ENCODE measurements at regions not wholly inside any gene's neighbourhood (a gene's known extent, or its start where the extent isn't known, plus 50 kb on each side); places are given as distances from the start of the nearest gene placed in this dataset.
"Not testable (repeated sequence)": the region's sequence is repeated elsewhere in the genome, so short reads cannot be mapped to it uniquely, and the experiment has no call there.

- H3K36me3 ChIP-seq (ENCODE audit: control insufficient read depth in 4 of 4, insufficient read depth in 3 of 4, low read depth in 1 of 4, low read length in 3 of 4) = no peaks in the 10 kb centered on the region
- no peaks in the 10 kb centered on the region for H3K27me3 ChIP-seq (ENCODE audit: control insufficient read depth in 4 of 4, insufficient read depth in 4 of 4, low read length in 3 of 4)
- H3K4me1 ChIP-seq (ENCODE audit: control insufficient read depth in 4 of 4, insufficient read depth in 4 of 4, low read length in 3 of 4) = no peaks in the 10 kb centered on the region
- no peak for TF ChIP-seq SP1 (IDR thresholded peaks at IDR 0.05)
- no peak for TF ChIP-seq RAD21 (IDR thresholded peaks at IDR 0.05)
- TF ChIP-seq EGR1 (IDR thresholded peaks at IDR 0.05; ENCODE audit: low read depth in 2 of 2) = no peak
- TF ChIP-seq HNF4A (conservative IDR thresholded peaks at IDR 0.05) = no peak
- no peak for TF ChIP-seq ATF3 (IDR thresholded peaks at IDR 0.05)
- TF ChIP-seq ZBTB33 (IDR thresholded peaks at IDR 0.05) = no peak
- TF ChIP-seq RXRA (IDR thresholded peaks at IDR 0.05) = no peak
- no peak for TF ChIP-seq REST (IDR thresholded peaks at IDR 0.05)
- TF ChIP-seq NR2F2 (IDR thresholded peaks at IDR 0.05) = no peak
- no peak for TF ChIP-seq MAX (IDR thresholded peaks at IDR 0.05)
- no peak for TF ChIP-seq HNF4G (IDR thresholded peaks at IDR 0.05)
- no peak for TF ChIP-seq FOXA2 (IDR thresholded peaks at IDR 0.05)
- no peak for TF ChIP-seq FOXA1 (IDR thresholded peaks at IDR 0.05)
- TF ChIP-seq TAF1 (conservative IDR thresholded peaks at IDR 0.05) = no peak
- no peak for TF ChIP-seq JUND (IDR thresholded peaks at IDR 0.05)
- TF ChIP-seq GABPA (IDR thresholded peaks at IDR 0.05 in 1 of 2, conservative IDR thresholded peaks at IDR 0.05 in 1 of 2) = no peak
- no peak for TF ChIP-seq YY1 (IDR thresholded peaks at IDR 0.05)
- no peak for TF ChIP-seq CTCF (IDR thresholded peaks at IDR 0.05; ENCODE audit: low read depth, low read length, missing input control)
- WGBS = 69% methylated on average over 6 of the region's 6 CpGs
- H3K27ac ChIP-seq (ENCODE audit: low read depth in 1 of 2, low read length in 2 of 2) = no peak overlapping the region
- no peaks in the 10 kb centered on the region for H3K9me3 ChIP-seq (ENCODE audit: control insufficient read depth in 4 of 4, low read length in 3 of 4)
- no peak overlapping the region for H3K4me3 ChIP-seq (ENCODE audit: low read depth in 1 of 3, low read length in 3 of 3)
- no peak for DNase-seq (ENCODE audit: low spot score)
- H3K9ac ChIP-seq (ENCODE audit: low read depth in 1 of 2, low read length in 2 of 2) = no peak overlapping the region
Measured at GRCh38 chr3:145457825-145458552, 703.0 kb downstream of the PLOD2 start.

- 100% methylated on average over 1 of the region's 1 CpG for WGBS
- not testable (repeated sequence) for H3K27me3 ChIP-seq (ENCODE audit: control insufficient read depth in 4 of 4, insufficient read depth in 4 of 4, low read length in 3 of 4); H3K9me3 ChIP-seq (ENCODE audit: control insufficient read depth in 4 of 4, low read length in 3 of 4); H3K4me3 ChIP-seq (ENCODE audit: low read depth in 1 of 3, low read length in 3 of 3); DNase-seq (ENCODE audit: low spot score); H3K9ac ChIP-seq (ENCODE audit: low read depth in 1 of 2, low read length in 2 of 2); H3K27ac ChIP-seq (ENCODE audit: low read depth in 1 of 2, low read length in 2 of 2); H3K36me3 ChIP-seq (ENCODE audit: control insufficient read depth in 4 of 4, insufficient read depth in 3 of 4, low read depth in 1 of 4, low read length in 3 of 4); H3K4me1 ChIP-seq (ENCODE audit: control insufficient read depth in 4 of 4, insufficient read depth in 4 of 4, low read length in 3 of 4)
Measured at GRCh38 chr3:145459681-145460080, 701.3 kb downstream of the PLOD2 start.
